Activated CD4-positive, alpha-beta T cell treated with anti-CD3 and anti-CD28 coated beads, Interleukin-10, Interleukin-2, amounts not matched to agents 100 ng/mL and 50 ng/mL, durations not matched to agents 16 hours and 8 hours (primary cell): ENCODE measurements at regions not wholly inside any gene's neighbourhood (a gene's known extent, or its start where the extent isn't known, plus 50 kb on each side); places are given as distances from the start of the nearest gene placed in this dataset.
"Not testable (repeated sequence)": the region's sequence is repeated elsewhere in the genome, so short reads cannot be mapped to it uniquely, and the experiment has no call there.

Experiments used
- DNase-seq: peaks from one replicate; pipeline ENCODE4 v3.0.0-alpha.2; 2020

GRCh38 chr21:39080366-39080765 is 102.9 kb downstream of the PSMG1 start:
- no peak for DNase-seq

- DNase-seq: no peak
Measured at GRCh38 chr21:39079617-39080016, 103.6 kb downstream of the PSMG1 start.

GRCh38 chr21:39078322-39079065 is 104.8 kb downstream of the PSMG1 start:
- no peak for DNase-seq

- DNase-seq: no peak
Measured at GRCh38 chr21:39077876-39078275, 105.4 kb downstream of the PSMG1 start.

GRCh38 chr21:39074508-39074907 is 108.7 kb downstream of the PSMG1 start:
- no peak for DNase-seq

GRCh38 chr21:39073717-39074116 is 109.5 kb downstream of the PSMG1 start:
- DNase-seq: no peak

GRCh38 chr21:39073063-39073462 is 110.2 kb downstream of the PSMG1 start:
- DNase-seq: no peak

- DNase-seq: no peak
Measured at GRCh38 chr21:39072468-39072867, 110.8 kb downstream of the PSMG1 start.

GRCh38 chr21:39071623-39072214 is 111.5 kb downstream of the PSMG1 start:
- DNase-seq: no peak

- DNase-seq: not testable (repeated sequence)
Measured at GRCh38 chr21:39069856-39070255, 113.4 kb downstream of the PSMG1 start.

GRCh38 chr21:39066829-39067780 is 116.1 kb downstream of the PSMG1 start:
- no peak for DNase-seq

- DNase-seq: no peak
Measured at GRCh38 chr21:39065917-39066316, 117.3 kb downstream of the PSMG1 start.

- no peak for DNase-seq
Measured at GRCh38 chr21:39064325-39065012, 118.8 kb downstream of the PSMG1 start.

GRCh38 chr21:39063517-39063916 is 119.7 kb downstream of the PSMG1 start:
- DNase-seq: no peak

GRCh38 chr21:39062196-39062595 is 121.1 kb downstream of the PSMG1 start:
- DNase-seq: no peak

GRCh38 chr21:39061766-39062165 is 121.5 kb downstream of the PSMG1 start:
- DNase-seq: no peak

- DNase-seq: no peak
Measured at GRCh38 chr21:39060485-39061083, 122.7 kb downstream of the PSMG1 start.

GRCh38 chr21:39057121-39057520 is 126.1 kb downstream of the PSMG1 start:
- no peak for DNase-seq

- DNase-seq: no peak
Measured at GRCh38 chr21:39056636-39057035, 126.6 kb downstream of the PSMG1 start.

GRCh38 chr21:39055167-39055767 is 128.0 kb downstream of the PSMG1 start:
- no peak for DNase-seq

GRCh38 chr21:39054066-39054465 is 129.2 kb downstream of the PSMG1 start:
- no peak for DNase-seq

GRCh38 chr21:39053126-39053525 is 130.1 kb downstream of the PSMG1 start:
- no peak for DNase-seq
